Activated naive CD4-positive, alpha-beta T cell treated with anti-CD3 and anti-CD28 coated beads, Interleukin-2, amount 50 U/mL, for 72 hours (primary cell): ENCODE measurements at regions not wholly inside any gene's neighbourhood (a gene's known extent, or its start where the extent isn't known, plus 50 kb on each side); places are given as distances from the start of the nearest gene placed in this dataset.
"Not testable (repeated sequence)": the region's sequence is repeated elsewhere in the genome, so short reads cannot be mapped to it uniquely, and the experiment has no call there.

ENCODE experiments used
- ATAC-seq, 2 donors: fragments of 150-1000 bp; cut with Tn5 transposase; 2 replicates each; pipeline ENCODE4 v1.10.0; 2021; ENCODE audit warnings: mild to moderate bottlenecking in 2 of 2, moderate library complexity in 2 of 2
- DNase-seq, 2 donors: peaks; one replicate each; pipeline ENCODE4 v3.0.0; 2021 to 2022; ENCODE audit warnings: low spot score in 2 of 2
- H3K27ac Mint-ChIP-seq, 2 donors: one replicate each; pipeline ENCODE4 v1.8.0; 2022; ENCODE audit warnings: mild to moderate bottlenecking in 2 of 2, mixed read lengths in 2 of 2
- H3K36me3 Mint-ChIP-seq, 2 donors: one replicate each; pipeline ENCODE4 v1.8.0; 2022; ENCODE audit warnings: mixed read lengths in 2 of 2
- H3K9me3 Mint-ChIP-seq, 2 donors: one replicate each; pipeline ENCODE4 v1.8.0; 2022; ENCODE audit warnings: mixed read lengths in 2 of 2

GRCh38 chr4:189129044-189129694, 811.5 kb upstream of the FRG1 start:
- no peak overlapping the region for H3K27ac Mint-ChIP-seq
- no peak for ATAC-seq
- peaks cover 7 to 15% of the 10 kb centered on the region in 2 donors for H3K9me3 Mint-ChIP-seq
- DNase-seq: no peak
- H3K36me3 Mint-ChIP-seq: no peaks in the 10 kb centered on the region

DNA sequence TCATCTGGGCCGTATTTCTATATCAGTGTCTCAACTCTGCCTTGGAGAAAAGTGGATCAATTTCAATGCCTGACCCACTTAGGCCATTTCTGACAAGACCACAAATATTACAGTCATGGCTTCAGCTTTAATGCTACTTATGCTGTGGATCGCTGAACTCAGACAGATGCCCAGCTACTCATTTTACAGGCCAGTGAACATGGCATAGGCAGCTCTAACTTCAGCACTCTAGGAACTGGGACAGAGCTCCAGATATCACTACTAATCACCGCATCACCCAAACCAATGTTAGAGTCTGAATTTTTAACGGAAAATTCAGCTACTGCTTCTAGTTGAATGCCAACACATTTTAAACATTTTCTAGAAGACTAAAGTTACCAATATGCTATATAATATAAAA, 809.6 kb upstream of the FRG1 start:
- H3K9me3 Mint-ChIP-seq: peaks cover 5 to 11% of the 10 kb centered on the region in 2 donors
- DNase-seq: no peak
- no peak overlapping the region for H3K27ac Mint-ChIP-seq
- no peak for ATAC-seq
- H3K36me3 Mint-ChIP-seq: no peaks in the 10 kb centered on the region

- DNase-seq (no peak), ATAC-seq (no peak)
- no peaks in the 10 kb centered on the region for H3K36me3 Mint-ChIP-seq
- H3K27ac Mint-ChIP-seq: no peak overlapping the region
- peaks cover 3 to 10% of the 10 kb centered on the region in 2 donors for H3K9me3 Mint-ChIP-seq
Observed at GRCh38 chr4:189136462-189136861, 804.2 kb upstream of the FRG1 start.

GRCh38 chr4:189143263-189143952, 797.3 kb upstream of the FRG1 start:
- peaks cover 0 to 7% of the 10 kb centered on the region in 2 donors for H3K36me3 Mint-ChIP-seq
- ATAC-seq (no peak), DNase-seq (no peak)
- peaks cover 8 to 11% of the 10 kb centered on the region in 2 donors for H3K9me3 Mint-ChIP-seq
- H3K27ac Mint-ChIP-seq: no peak overlapping the region

GRCh38 chr4:189147005-189147929, 793.4 kb upstream of the FRG1 start:
- H3K36me3 Mint-ChIP-seq: peaks cover 0 to 12% of the 10 kb centered on the region in 2 donors
- ATAC-seq (no peak), DNase-seq (no peak)
- no peak overlapping the region for H3K27ac Mint-ChIP-seq
- peaks cover 16 to 19% of the 10 kb centered on the region in 2 donors for H3K9me3 Mint-ChIP-seq

DNA sequence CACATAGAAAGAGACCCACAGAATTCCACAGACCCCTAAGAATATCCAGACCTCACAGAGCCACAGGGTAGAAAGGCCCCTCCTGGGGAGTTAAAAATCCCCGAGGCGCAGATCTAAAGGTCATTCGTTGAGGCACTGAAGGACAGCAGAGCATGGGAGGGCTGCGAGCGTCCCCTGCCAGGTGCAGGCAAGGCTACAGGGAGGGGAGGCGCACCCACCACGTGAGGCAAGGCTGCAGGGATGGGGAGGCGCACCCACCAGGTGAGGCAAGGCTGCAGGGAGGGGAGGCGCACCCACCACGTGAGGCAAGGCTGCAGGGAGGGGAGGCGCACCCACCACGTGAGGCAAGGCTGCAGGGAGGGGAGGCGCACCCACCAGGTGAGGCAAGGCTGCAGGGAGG, 785.6 kb upstream of the FRG1 start:
- Mint-ChIP-seq H3K36me3 (peaks cover 0 to 18% of the 10 kb centered on the region in 2 donors), H3K9me3 (peaks cover 13 to 29% of the 10 kb centered on the region in 2 donors)
- H3K27ac Mint-ChIP-seq, DNase-seq, ATAC-seq: not testable (repeated sequence)

DNA sequence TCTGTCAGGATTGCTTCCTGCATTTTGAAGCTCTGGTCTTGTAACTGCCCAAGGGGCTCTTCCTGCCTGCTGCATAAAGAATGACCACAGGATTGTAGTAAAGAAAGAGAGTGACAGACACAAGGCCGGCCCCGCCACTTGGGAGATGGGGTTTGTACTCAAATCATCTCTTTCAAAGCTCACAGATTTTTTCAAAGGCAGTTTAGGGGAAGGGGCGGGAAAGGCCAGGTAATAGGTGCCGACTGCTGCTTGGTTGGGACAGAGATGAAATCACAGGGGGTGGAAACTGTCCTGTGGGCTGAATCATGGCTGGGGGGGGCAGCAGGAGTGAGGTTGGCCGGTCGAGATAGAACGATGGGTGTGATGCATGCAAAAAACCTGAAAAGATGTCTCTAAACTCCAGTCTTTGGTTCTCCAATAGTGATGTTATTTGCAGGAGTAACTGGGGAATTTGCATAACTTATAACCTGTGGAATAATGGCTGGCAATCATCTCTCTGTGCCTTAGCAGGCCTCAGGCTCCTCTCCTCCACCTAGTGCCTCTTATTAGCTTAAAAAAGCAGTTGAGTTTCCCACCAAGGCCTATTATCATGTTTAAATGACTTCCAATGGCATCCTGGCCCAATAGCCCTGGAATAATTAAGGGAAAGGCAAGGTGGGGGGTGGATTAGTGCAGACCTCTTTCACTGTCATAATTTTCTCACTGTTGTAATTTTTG, 778.4 kb upstream of the FRG1 start:
- ATAC-seq: no peak
- Mint-ChIP-seq H3K9me3 (peaks cover 7% of the 10 kb centered on the region in 2 donors), H3K27ac (no peak overlapping the region), H3K36me3 (no peaks in the 10 kb centered on the region)
- no peak for DNase-seq

DNA sequence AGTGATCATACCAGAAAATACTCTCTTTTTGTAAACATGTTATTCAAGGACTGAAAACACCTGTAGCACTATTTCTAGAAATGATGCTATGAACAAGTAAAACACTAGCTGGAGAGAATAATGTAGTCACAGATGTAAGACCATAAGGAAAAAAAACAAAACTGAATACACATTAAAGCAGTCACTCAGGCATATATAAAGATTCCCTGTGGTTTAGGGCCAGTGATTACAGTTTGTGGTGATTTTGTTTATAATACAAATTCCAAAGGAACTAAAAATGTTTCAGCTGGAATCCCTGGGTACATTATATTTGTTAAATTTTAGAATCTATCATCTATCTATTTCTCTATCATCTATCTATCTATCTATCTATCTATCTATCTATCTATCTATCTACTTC, 777.8 kb upstream of the FRG1 start:
- peaks cover 7% of the 10 kb centered on the region in 2 donors for H3K9me3 Mint-ChIP-seq
- DNase-seq: no peak
- H3K27ac Mint-ChIP-seq: no peak overlapping the region
- ATAC-seq: no peak
- no peaks in the 10 kb centered on the region for H3K36me3 Mint-ChIP-seq

DNA sequence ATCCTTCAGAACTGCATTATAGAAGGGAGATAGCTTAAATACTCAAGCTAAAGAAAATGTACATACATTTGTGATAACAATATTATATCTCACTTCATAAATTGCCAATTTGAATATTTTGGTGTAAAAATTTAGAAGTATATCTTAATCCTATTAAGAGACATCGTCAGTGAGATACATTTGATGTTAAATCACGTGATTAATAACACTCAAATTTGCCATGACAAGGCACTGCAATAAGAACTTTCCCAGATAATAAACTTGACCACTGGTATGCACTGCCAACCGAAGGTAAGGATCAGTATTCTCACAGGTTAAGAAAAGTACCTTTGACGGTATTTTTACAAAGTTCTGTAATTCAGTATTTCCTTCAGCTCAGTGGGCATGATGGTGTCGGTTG, 764.7 kb upstream of the FRG1 start:
- DNase-seq (no peak), ATAC-seq (no peak)
- H3K9me3 Mint-ChIP-seq: peaks cover 4 to 23% of the 10 kb centered on the region in 2 donors
- H3K36me3 Mint-ChIP-seq: peaks cover 0 to 4% of the 10 kb centered on the region in 2 donors
- no peak overlapping the region for H3K27ac Mint-ChIP-seq

- no peak overlapping the region for H3K27ac Mint-ChIP-seq
- DNase-seq (no peak), ATAC-seq (no peak)
- no peaks in the 10 kb centered on the region for H3K36me3 Mint-ChIP-seq
- H3K9me3 Mint-ChIP-seq: peaks cover 0 to 24% of the 10 kb centered on the region in 2 donors
Observed at GRCh38 chr4:189177130-189177529, 763.5 kb upstream of the FRG1 start.

DNA sequence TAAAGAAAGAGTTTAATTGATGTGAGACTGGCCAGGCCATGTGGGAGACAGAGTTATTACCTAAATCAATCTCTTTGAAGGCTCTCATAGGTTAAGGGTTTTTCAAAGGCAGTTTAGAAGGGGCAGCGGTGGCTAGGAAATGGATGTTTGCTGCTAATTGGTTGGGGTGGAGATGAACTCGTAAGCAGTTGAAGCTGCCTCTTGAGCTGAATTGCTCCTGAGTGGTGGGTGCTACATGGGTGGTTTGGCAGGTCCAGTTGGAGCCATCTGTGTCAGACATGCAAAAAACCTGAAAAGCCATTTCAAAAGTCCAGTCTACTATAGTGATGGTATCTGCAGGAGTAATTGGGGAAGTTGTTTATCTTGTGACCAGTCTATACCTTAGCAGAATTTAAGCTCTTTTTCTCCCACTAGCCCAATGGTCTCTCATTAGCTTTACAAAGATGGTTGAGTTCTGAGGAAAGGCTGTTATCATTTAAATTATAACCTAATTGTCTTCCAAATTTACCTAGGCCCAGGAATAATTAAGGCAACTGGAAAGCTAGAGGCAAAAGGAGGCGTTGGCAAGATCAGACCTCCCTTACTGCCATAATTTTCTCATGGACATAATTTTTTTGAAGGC, 762.4 kb upstream of the FRG1 start:
- no peak for DNase-seq
- ATAC-seq: no peak
- no peak overlapping the region for H3K27ac Mint-ChIP-seq
- peaks cover 0 to 17% of the 10 kb centered on the region in 2 donors for H3K9me3 Mint-ChIP-seq
- no peaks in the 10 kb centered on the region for H3K36me3 Mint-ChIP-seq

DNA sequence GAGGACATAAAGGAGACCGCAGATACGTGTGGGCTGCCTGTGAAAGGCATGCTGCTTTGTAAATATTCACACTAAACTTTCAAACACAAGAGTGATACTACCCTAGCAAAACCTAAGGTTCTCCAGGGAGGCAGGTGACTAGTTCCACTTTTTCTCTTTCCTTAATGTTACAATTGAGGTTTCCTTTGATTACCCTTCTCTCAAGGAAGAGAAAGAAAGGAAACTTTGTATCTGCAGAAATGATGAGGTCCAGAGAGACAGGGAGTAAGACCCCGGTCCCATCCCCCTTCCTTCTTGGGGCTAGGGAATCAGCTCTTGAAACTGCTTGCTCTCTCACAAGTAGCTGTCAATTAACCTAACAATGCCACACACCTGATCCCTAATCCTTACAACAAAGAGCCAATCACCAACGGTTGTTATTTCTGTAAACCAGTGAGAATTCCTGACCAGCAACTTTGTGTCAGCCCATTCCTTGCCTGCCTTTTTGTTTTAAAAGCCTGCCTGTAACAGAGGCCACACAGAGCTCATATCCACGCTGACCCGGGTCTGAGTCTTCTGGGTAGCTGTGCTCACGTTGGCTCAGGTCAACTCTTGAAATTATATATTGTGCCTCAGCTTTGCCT, 754.8 kb upstream of the FRG1 start:
- H3K36me3 Mint-ChIP-seq: peaks cover 0 to 4% of the 10 kb centered on the region in 2 donors

DNA sequence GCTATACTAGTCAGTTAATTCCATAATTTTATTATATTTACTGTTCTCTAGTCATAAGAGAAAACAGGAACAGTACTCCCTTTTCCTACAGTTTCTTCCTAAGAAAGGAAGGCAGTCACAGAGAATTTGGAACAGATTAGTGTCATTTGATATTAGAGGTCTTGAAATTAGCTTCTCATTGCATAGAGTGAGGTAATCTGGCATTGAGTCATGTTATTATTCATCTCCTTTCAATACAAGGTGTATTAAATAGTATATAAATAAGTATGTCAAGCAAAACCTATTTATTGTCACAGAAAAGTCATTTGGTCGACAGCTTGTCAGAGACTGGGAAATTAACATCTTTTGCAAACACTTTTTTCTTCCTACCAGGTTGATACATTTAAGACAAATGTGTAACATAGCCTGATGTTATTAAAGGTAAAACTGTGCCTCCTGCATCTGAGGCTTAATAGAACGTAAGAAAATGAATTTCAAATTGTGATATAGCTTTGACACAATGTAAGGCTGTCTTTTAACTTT, 753.1 kb upstream of the FRG1 start:
- DNase-seq: no peak
- ATAC-seq: no peak
- Mint-ChIP-seq H3K9me3 (peaks cover 18 to 20% of the 10 kb centered on the region in 2 donors), H3K36me3 (peaks cover 0 to 13% of the 10 kb centered on the region in 2 donors), H3K27ac (no peak overlapping the region)

More for the DNA sequence above, 754.8 kb upstream of the FRG1 start:
- ATAC-seq (no peak), DNase-seq (no peak)
- H3K9me3 Mint-ChIP-seq: peaks cover 2 to 15% of the 10 kb centered on the region in 2 donors
- no peak overlapping the region for H3K27ac Mint-ChIP-seq

DNA sequence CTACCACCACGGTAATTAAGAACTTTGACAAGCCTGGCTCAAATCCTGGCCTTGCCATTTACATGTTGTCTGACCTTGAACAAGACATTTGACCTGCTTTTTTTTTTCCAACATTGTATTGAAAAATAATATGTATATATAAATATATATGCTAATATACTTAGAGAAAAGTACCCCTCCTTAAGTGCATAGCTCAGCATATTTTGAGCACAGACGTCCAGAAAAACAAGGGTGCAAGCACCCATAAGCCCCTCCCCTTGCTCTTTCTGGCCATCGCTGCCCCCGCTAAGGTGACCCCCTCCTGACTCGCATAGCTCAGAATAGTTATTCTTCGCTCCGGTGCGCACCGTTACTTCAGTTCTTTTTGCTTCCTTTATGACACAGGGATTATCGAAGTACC, 742.0 kb upstream of the FRG1 start:
- Mint-ChIP-seq H3K27ac (no peak overlapping the region), H3K9me3 (peaks cover 2 to 9% of the 10 kb centered on the region in 2 donors), H3K36me3 (no peaks in the 10 kb centered on the region)
- ATAC-seq (no peak), DNase-seq (no peak)

DNA sequence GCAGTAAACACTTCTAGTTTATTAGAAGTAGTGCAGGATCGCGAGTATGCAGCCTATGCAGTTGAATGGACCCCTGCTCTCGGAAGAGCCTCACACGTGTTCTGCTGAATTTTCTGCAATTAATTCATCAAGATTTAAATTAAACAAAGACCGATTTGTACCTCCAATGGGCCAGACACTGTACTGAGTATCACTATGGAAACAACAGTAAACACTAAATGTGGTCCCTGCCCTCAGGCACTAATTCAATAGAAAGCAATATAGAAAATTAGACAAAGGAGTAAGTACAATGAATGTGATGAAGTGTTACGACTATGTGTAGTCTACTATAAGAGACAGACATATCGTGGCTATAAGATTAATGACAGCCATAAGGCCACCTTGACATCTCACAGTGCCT, 740.3 kb upstream of the FRG1 start:
- H3K27ac Mint-ChIP-seq: no peak overlapping the region
- H3K9me3 Mint-ChIP-seq: peaks cover 0 to 9% of the 10 kb centered on the region in 2 donors
- no peak for DNase-seq
- no peaks in the 10 kb centered on the region for H3K36me3 Mint-ChIP-seq
- ATAC-seq: no peak
